CD14-positive monocyte (primary cell): ENCODE measurements at regions not wholly inside any gene's neighbourhood (a gene's known extent, or its start where the extent isn't known, plus 50 kb on each side); places are given as distances from the start of the nearest gene placed in this dataset.

ENCODE experiments used
- DNase-seq, 3 donors: peaks; one replicate each; pipeline ENCODE4 v3.0.0-alpha.2; 2011 to 2022
- H2AFZ ChIP-seq: 2 replicates; pipeline ENCODE4 v1.6.0; 2012; ENCODE audit warnings: mild to moderate bottlenecking, low read depth, low read length, inconsistent platforms; ENCODE audit not compliant: insufficient read depth, poor library complexity, severe bottlenecking
- H3K27ac ChIP-seq, 2 donors: 1 replicate in 1 of 2; 2 replicates in 1 of 2; pipeline ENCODE4 v1.5.1; 2012 to 2013; ENCODE audit warnings: low read length in 2 of 2, control low read depth in 1 of 2, inconsistent platforms in 1 of 2, low read depth in 1 of 2, mild to moderate bottlenecking in 1 of 2
- H3K27me3 ChIP-seq, 2 donors: one replicate each; pipeline versions ENCODE4 v1.6.0 to v1.6.1; 2011 to 2013; ENCODE audit warnings: low read length in 2 of 2; ENCODE audit not compliant: control insufficient read depth in 2 of 2, insufficient read depth in 2 of 2
- H3K36me3 ChIP-seq, 2 donors: replicated peaks in 1 of 2; 1 replicate in 1 of 2; 2 replicates in 1 of 2; pipeline versions ENCODE4 v1.5.1 to v1.6.1; 2012 to 2013; ENCODE audit warnings: low read length in 2 of 2, control low read depth in 1 of 2, inconsistent platforms in 1 of 2, mild to moderate bottlenecking in 1 of 2; ENCODE audit not compliant: insufficient read depth in 2 of 2, control insufficient read depth in 1 of 2
- H3K4me1 ChIP-seq, 2 donors: 1 replicate in 1 of 2; 2 replicates in 1 of 2; pipeline versions ENCODE4 v1.5.1 to v1.6.1; 2012 to 2013; ENCODE audit warnings: low read length in 2 of 2, control low read depth in 1 of 2, inconsistent platforms in 1 of 2, mild to moderate bottlenecking in 1 of 2, moderate library complexity in 1 of 2; ENCODE audit not compliant: insufficient read depth in 2 of 2, control insufficient read depth in 1 of 2
- H3K4me2 ChIP-seq: replicated peaks from 2 replicates; pipeline ENCODE3; 2012; ENCODE audit warnings: low read length, moderate library complexity, mild to moderate bottlenecking; ENCODE audit not compliant: poor library complexity, severe bottlenecking; ENCODE audit errors: extremely low read depth
- H3K4me3 ChIP-seq, 3 experiments: fragments of 200-600 bp in 1 of 3; sonication (generic) in 1 of 3; replicated peaks in 1 of 3; 1 replicate in 2 of 3; 2 replicates in 1 of 3; pipeline ENCODE4 v1.5.1; 2011 to 2013; ENCODE audit warnings: low read length in 3 of 3, mild to moderate bottlenecking in 3 of 3, control low read depth in 2 of 3, low read depth in 2 of 3, inconsistent platforms in 1 of 3, moderate library complexity in 1 of 3
- H3K79me2 ChIP-seq: 2 replicates; pipeline ENCODE4 v1.6.0; 2012; ENCODE audit warnings: mild to moderate bottlenecking, control low read depth, inconsistent platforms, low read length, moderate library complexity; ENCODE audit not compliant: insufficient read depth
- H3K9ac ChIP-seq: 2 replicates; pipeline ENCODE4 v1.6.0; 2017; ENCODE audit warnings: low read length, mild to moderate bottlenecking; ENCODE audit not compliant: insufficient read depth, poor library complexity, severe bottlenecking
- H3K9me3 ChIP-seq, 2 donors: replicated peaks in 1 of 2; 1 replicate in 1 of 2; 2 replicates in 1 of 2; pipeline versions ENCODE4 v1.5.1 to v1.6.1; 2012 to 2013; ENCODE audit warnings: low read length in 2 of 2, control low read depth in 1 of 2; ENCODE audit not compliant: control insufficient read depth in 1 of 2, insufficient read depth in 1 of 2
- H4K20me1 ChIP-seq: 2 replicates; pipeline ENCODE4 v1.6.0; 2012; ENCODE audit warnings: mild to moderate bottlenecking, low read length, control low read depth, moderate library complexity; ENCODE audit not compliant: insufficient read depth
- H3K27ac Mint-ChIP-seq, 7 donors: one replicate each; pipeline ENCODE4 v1.8.0; 2020; ENCODE audit warnings: mild to moderate bottlenecking in 7 of 7, mixed read lengths in 7 of 7, moderate library complexity in 6 of 7, inconsistent platforms in 2 of 7
- H3K27me3 Mint-ChIP-seq, 3 donors: one replicate each; pipeline ENCODE4 v1.8.0; 2021 to 2022; ENCODE audit warnings: low read depth in 3 of 3, mild to moderate bottlenecking in 3 of 3, mixed read lengths in 3 of 3, moderate library complexity in 3 of 3, inconsistent platforms in 1 of 3
- H3K36me3 Mint-ChIP-seq, 2 donors: one replicate each; pipeline ENCODE4 v1.8.0; 2020; ENCODE audit warnings: mixed read lengths in 2 of 2, inconsistent platforms in 1 of 2, mild to moderate bottlenecking in 1 of 2
- H3K4me1 Mint-ChIP-seq: one replicate; pipeline ENCODE4 v1.8.0; 2020; ENCODE audit warnings: mild to moderate bottlenecking, mixed read lengths
- H3K4me3 Mint-ChIP-seq, 2 donors: one replicate each; pipeline ENCODE4 v1.8.0; 2020; ENCODE audit warnings: mild to moderate bottlenecking in 2 of 2, mixed read lengths in 2 of 2, moderate library complexity in 1 of 2
- H3K9me3 Mint-ChIP-seq, 7 donors: one replicate each; pipeline ENCODE4 v1.8.0; 2020 to 2022; ENCODE audit warnings: mixed read lengths in 7 of 7, mild to moderate bottlenecking in 6 of 7, moderate library complexity in 6 of 7, inconsistent platforms in 2 of 7
- CTCF ChIP-seq: fragments of 200-600 bp; IDR thresholded peaks from one replicate; pipeline ENCODE4 v1.8.0; 2022; ENCODE audit warnings: antibody characterized with exemption, mild to moderate bottlenecking
- WGBS: methylation state at CpG from one replicate; pipeline ENCODE4 v1.1.5; 2013; ENCODE audit warnings: missing lambda C conversion rate; ENCODE audit not compliant: insufficient coverage; 5-methylcytosine and 5-hydroxymethylcytosine counted together
- intact Hi-C, 2 donors: fragments of 100-400 bp; cut with micrococcal nuclease; formaldehyde crosslinking; loops; one replicate each; pipeline versions ENCODE4 v1.15.0 to v1.15.1; 2023

GRCh38 chr2:134194519-134194918, 59.4 kb upstream of the MGAT5 start:
- Histone ChIP-seq H3K9ac (no peak overlapping the region), H3K27ac (no peak overlapping the region), H3K36me3 (no peaks in the 10 kb centered on the region), H3K4me2 (no peak overlapping the region), H2AFZ (no peak overlapping the region), H3K9me3 (peaks cover 8 to 9% of the 10 kb centered on the region in 2 donors), H3K27me3 (no peaks in the 10 kb centered on the region), H3K79me2 (peaks cover 30% of the 10 kb centered on the region), H3K4me1 (no peaks in the 10 kb centered on the region), H3K4me3 (no peak overlapping the region), H4K20me1 (peaks cover 7% of the 10 kb centered on the region)
- H3K9me3 Mint-ChIP-seq, result peaks cover 1 to 14% (median 9%) of the 10 kb centered on the region in 7 donors
- H3K4me3 Mint-ChIP-seq, result no peak overlapping the region
- TF ChIP-seq CTCF, result no peak
- H3K4me1 Mint-ChIP-seq, result peaks cover 24% of the 10 kb centered on the region
- intact Hi-C loops, result loop anchor here in 1 of 2 donors (10.0 kb wide), 1 partner anchor 70 kb away; no protein-coding TSS in a partner anchor
- no peak for DNase-seq
- WGBS, result no CpG with 5 or more reads among the region's 5 CpGs
- H3K27ac Mint-ChIP-seq, result no peak overlapping the region
- H3K27me3 Mint-ChIP-seq, result peaks cover 0 to 3% (median 2%) of the 10 kb centered on the region in 3 donors
- peaks cover 10 to 18% of the 10 kb centered on the region in 2 donors for H3K36me3 Mint-ChIP-seq

- Histone ChIP-seq H3K4me1 (no peaks in the 10 kb centered on the region), H3K9ac (no peak overlapping the region), H3K36me3 (no peaks in the 10 kb centered on the region), H3K27ac (no peak overlapping the region), H3K9me3 (peaks cover 8 to 9% of the 10 kb centered on the region in 2 donors), H3K27me3 (no peaks in the 10 kb centered on the region), H3K79me2 (peaks cover 30% of the 10 kb centered on the region), H3K4me2 (no peak overlapping the region), H2AFZ (no peak overlapping the region), H4K20me1 (peaks cover 7% of the 10 kb centered on the region), H3K4me3 (no peak overlapping the region)
- TF ChIP-seq CTCF, result no peak
- Mint-ChIP-seq H3K4me3 (no peak overlapping the region), H3K4me1 (peaks cover 16% of the 10 kb centered on the region), H3K9me3 (peaks cover 1 to 14% (median 9%) of the 10 kb centered on the region in 7 donors), H3K27me3 (peaks cover 0 to 3% (median 2%) of the 10 kb centered on the region in 3 donors), H3K36me3 (peaks cover 9 to 18% of the 10 kb centered on the region in 2 donors), H3K27ac (no peak overlapping the region)
- DNase-seq, result no peak
- WGBS, result no CpG with 5 or more reads among the region's 6 CpGs
- intact Hi-C loops, result loop anchor here in 1 of 2 donors (10.0 kb wide), 1 partner anchor 71 kb away; no protein-coding TSS in a partner anchor
Measured at GRCh38 chr2:134195341-134195740, 58.5 kb upstream of the MGAT5 start.
